A673 (cell line): ENCODE measurements at regions not wholly inside any gene's neighbourhood (a gene's known extent, or its start where the extent isn't known, plus 50 kb on each side); places are given as distances from the start of the nearest gene placed in this dataset.

ENCODE experiments used
- BruUV-seq: library from RNA; stranded (reverse); fragments of 400-500 nt; replicated peaks from 2 replicates; lab custom pipeline; 2021; lab: Mats Ljungman, UMichigan
- CTCF ChIA-PET: fragments of 300-600 bp; sonication (Branson Sonifier 250); formaldehyde crosslinking; loops from one replicate; lab custom pipeline; 2022; ENCODE audit warnings: antibody characterized with exemption; lab: Charles Lee
- POLR2A ChIA-PET: fragments of 300-600 bp; sonication (Branson Sonifier 250); formaldehyde crosslinking; loops from one replicate; lab custom pipeline; 2022; ENCODE audit warnings: antibody characterized with exemption; ENCODE audit not compliant: low non-redundant PET; lab: Charles Lee
- DNase-seq: peaks from one replicate; pipeline ENCODE4 v3.0.0-alpha.2; 2015; ENCODE audit warnings: low spot score
- H3K27ac ChIP-seq: fragments of 200-600 bp; sonication (generic); 2 replicates; pipeline ENCODE4 v1.5.1; 2016; ENCODE audit warnings: mixed run types, low read depth, mild to moderate bottlenecking, mixed read lengths, antibody characterized with exemption, low read length; ENCODE audit not compliant: poor library complexity, severe bottlenecking
- H3K27me3 ChIP-seq: fragments of 200-600 bp; sonication (generic); replicated peaks from 2 replicates; pipeline ENCODE4 v1.6.1; 2017; ENCODE audit warnings: mixed run types, low read depth, mild to moderate bottlenecking, mixed read lengths, antibody characterized with exemption, low read length; ENCODE audit not compliant: insufficient read depth, poor library complexity
- H3K36me3 ChIP-seq: fragments of 200-600 bp; sonication (generic); 2 replicates; pipeline ENCODE4 v1.6.1; 2016; ENCODE audit warnings: mixed run types, mild to moderate bottlenecking, mixed read lengths, antibody characterized with exemption, low read length; ENCODE audit not compliant: insufficient read depth, poor library complexity, severe bottlenecking
- H3K4me1 ChIP-seq: fragments of 200-600 bp; sonication (generic); 2 replicates; pipeline ENCODE4 v1.6.1; 2017; ENCODE audit warnings: mixed run types, mild to moderate bottlenecking, mixed read lengths, antibody characterized with exemption, low read length; ENCODE audit not compliant: insufficient read depth, poor library complexity, severe bottlenecking
- H3K4me3 ChIP-seq: fragments of 200-600 bp; sonication (generic); 2 replicates; pipeline ENCODE4 v1.5.1; 2016; ENCODE audit warnings: low read depth, mixed run types, mild to moderate bottlenecking, mixed read lengths, low read length; ENCODE audit not compliant: poor library complexity, severe bottlenecking
- H3K9me3 ChIP-seq: fragments of 200-600 bp; sonication (generic); 2 replicates; pipeline ENCODE4 v1.6.1; 2016; ENCODE audit warnings: mixed run types, low read depth, mild to moderate bottlenecking, mixed read lengths, antibody characterized with exemption, low read length; ENCODE audit not compliant: poor library complexity, severe bottlenecking
- CTCF ChIP-seq: fragments of 300-800, 200-600 bp; sonication (generic); conservative IDR thresholded peaks from 2 replicates; pipeline ENCODE4 v1.5.1; 2017; ENCODE audit warnings: low read depth, mild to moderate bottlenecking, antibody characterized with exemption, low read length, moderate library complexity, mixed read lengths
- EZH2 ChIP-seq: fragments of 200-600 bp; sonication (generic); IDR thresholded peaks from 2 replicates; pipeline ENCODE4 v1.6.1; 2017; ENCODE audit warnings: borderline replicate concordance, low read depth, mild to moderate bottlenecking, mixed read lengths, antibody characterized with exemption, low read length; ENCODE audit not compliant: poor library complexity, severe bottlenecking
- intact Hi-C: fragments of 100-400 bp; cut with micrococcal nuclease; formaldehyde crosslinking; loops from one replicate; pipeline ENCODE4 v1.10.0; 2022; ENCODE audit not compliant: unreplicated experiment

- Histone ChIP-seq H3K27me3 (no peaks in the 10 kb centered on the region), H3K4me1 (peaks cover 35% of the 10 kb centered on the region), H3K27ac (no peak overlapping the region), H3K4me3 (no peak overlapping the region), H3K9me3 (no peaks in the 10 kb centered on the region), H3K36me3 (no peaks in the 10 kb centered on the region)
- no peak for DNase-seq
- POLR2A ChIA-PET = no interaction called here
- CTCF ChIA-PET = no interaction called here
- BruUV-seq = no TSS peak
- no peak for TF ChIP-seq EZH2
- intact Hi-C loops = loop anchor here (10.0 kb wide), 3 partner anchors 307 to 1457 kb away; no protein-coding TSS in a partner anchor
Measured at GRCh38 chr10:4651404-4652037, 174.5 kb upstream of the AKR1E2 start.

GRCh38 chr10:4650582-4650981 lies 175.4 kb upstream of the AKR1E2 start:
- intact Hi-C loops = loop anchor here (10.0 kb wide), 3 partner anchors 306 to 1456 kb away; no protein-coding TSS in a partner anchor
- no TSS peak for BruUV-seq
- no peak overlapping the region for H3K4me3 ChIP-seq
- no peak for TF ChIP-seq CTCF
- no peak for TF ChIP-seq EZH2
- DNase-seq = no peak
- H3K27me3 ChIP-seq = no peaks in the 10 kb centered on the region
- H3K4me1 ChIP-seq = peaks cover 27% of the 10 kb centered on the region
- no peak overlapping the region for H3K27ac ChIP-seq
- H3K36me3 ChIP-seq = no peaks in the 10 kb centered on the region
- H3K9me3 ChIP-seq = no peaks in the 10 kb centered on the region
- ChIA-PET CTCF (no interaction called here), POLR2A (no interaction called here)

GRCh38 chr10:4649886-4650508 lies 176.0 kb upstream of the AKR1E2 start:
- CTCF ChIA-PET = no interaction called here
- intact Hi-C loops = loop anchor here (10.0 kb wide), 3 partner anchors 305 to 1455 kb away; no protein-coding TSS in a partner anchor

More at GRCh38 chr10:4649886-4650508, 176.0 kb upstream of the AKR1E2 start:
- H3K4me3 ChIP-seq = no peak overlapping the region
- H3K9me3 ChIP-seq = no peaks in the 10 kb centered on the region
- H3K4me1 ChIP-seq = peaks cover 21% of the 10 kb centered on the region
- POLR2A ChIA-PET = no interaction called here
- no peak for DNase-seq
- H3K27ac ChIP-seq = no peak overlapping the region
- H3K27me3 ChIP-seq = no peaks in the 10 kb centered on the region
- no peaks in the 10 kb centered on the region for H3K36me3 ChIP-seq
- TF ChIP-seq EZH2 (no peak), CTCF (no peak)
- no TSS peak for BruUV-seq
